ENCODE measurements at regions not wholly inside any gene's neighbourhood (a gene's known extent, or its start where the extent isn't known, plus 50 kb on each side); places are given as distances from the start of the nearest gene placed in this dataset.

DNA sequence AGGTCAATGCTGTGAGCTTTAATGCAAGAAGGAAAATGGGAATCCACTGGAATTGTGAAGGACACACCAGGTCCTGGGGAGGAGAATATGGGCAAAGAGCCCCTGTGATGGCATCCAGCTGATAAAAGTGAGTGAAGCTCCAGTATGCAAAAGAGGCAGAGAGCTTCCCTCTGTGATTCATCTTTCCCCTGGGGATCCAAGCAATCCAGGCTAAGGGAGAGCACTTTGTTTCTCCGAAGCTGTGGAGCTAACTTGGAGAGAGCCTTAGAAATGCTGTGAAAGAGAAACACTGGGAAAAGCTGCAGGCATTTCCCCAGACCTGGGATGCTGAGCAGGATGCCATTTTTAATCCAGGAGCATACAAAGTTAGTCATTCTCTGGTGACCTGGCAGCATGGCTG lies 489.5 kb downstream of the SH2D4B start:
- Histone ChIP-seq H3K9me3 (peaks cover 7% of the 10 kb centered on the region; the same call in 1 of the 2 replicates), H3K4me3 (no peak overlapping the region), H3K4me1 (no peaks in the 10 kb centered on the region), H3K36me3 (no peaks in the 10 kb centered on the region), H3K9ac (no peak overlapping the region), H3K27ac (no peak overlapping the region), H4K20me1 (no peaks in the 10 kb centered on the region), H3K4me2 (no peak overlapping the region), H3K27me3 (no peaks in the 10 kb centered on the region)
- no peak for TF ChIP-seq Cebpa-rat (IDR thresholded peaks at IDR 0.05)

DNA sequence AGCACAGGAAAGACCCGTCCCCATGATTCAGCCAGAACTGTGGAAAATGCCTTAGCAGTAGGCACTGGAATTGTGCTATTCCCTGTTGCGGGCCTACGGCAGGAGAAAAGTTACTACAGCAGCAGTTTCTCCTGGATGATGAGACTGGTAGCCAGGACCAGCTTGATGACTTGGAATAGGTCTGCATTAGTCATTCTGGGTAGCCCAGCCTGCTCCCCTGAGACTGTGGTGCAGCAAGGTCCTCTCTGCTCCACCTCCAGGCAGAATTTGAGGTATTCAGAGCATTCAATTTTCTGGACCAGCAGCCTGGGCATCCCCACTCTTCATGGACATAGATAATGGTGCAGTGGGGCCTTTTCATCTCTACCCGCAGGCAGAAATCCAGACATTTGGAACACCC lies 490.0 kb downstream of the SH2D4B start:
- H3K4me1 ChIP-seq = no peaks in the 10 kb centered on the region
- no peak overlapping the region for H3K27ac ChIP-seq
- no peak overlapping the region for H3K4me3 ChIP-seq
- H3K9ac ChIP-seq = no peak overlapping the region
- peaks cover 7% of the 10 kb centered on the region; the same call in 1 of the 2 replicates for H3K9me3 ChIP-seq
- no peak for TF ChIP-seq Cebpa-rat (IDR thresholded peaks at IDR 0.05)
- H3K27me3 ChIP-seq = no peaks in the 10 kb centered on the region
- H3K36me3 ChIP-seq = no peaks in the 10 kb centered on the region
- H4K20me1 ChIP-seq = no peaks in the 10 kb centered on the region
- no peak overlapping the region for H3K4me2 ChIP-seq

DNA sequence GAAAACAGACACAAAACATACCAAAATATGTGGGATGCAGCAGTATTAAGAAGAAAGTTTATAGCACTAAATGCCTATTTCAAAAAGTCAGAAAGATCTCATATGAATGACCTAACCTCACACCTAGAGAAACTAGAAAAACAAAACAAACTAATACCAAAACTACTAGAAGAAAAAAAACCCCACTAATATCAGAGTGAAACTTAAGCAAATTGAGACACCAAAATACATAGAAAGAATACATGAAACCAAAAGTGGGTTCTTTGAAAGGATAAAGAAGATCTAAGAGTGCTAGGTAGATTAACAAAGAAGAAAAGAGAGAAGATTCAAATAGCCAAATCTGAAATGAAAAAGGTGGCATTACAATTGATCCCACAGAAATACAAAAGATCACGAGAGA lies 494.1 kb downstream of the SH2D4B start:
- no peak for TF ChIP-seq Cebpa-rat (IDR thresholded peaks at IDR 0.05)
- Histone ChIP-seq H3K9ac (no peak overlapping the region), H3K4me3 (no peak overlapping the region), H3K27ac (no peak overlapping the region), H3K9me3 (peaks cover 9% of the 10 kb centered on the region; the same call in 1 of the 2 replicates), H3K4me1 (0 out of 2 replicates have a peak, but pooled peaks cover 6% of the 10 kb centered on the region), H4K20me1 (no peaks in the 10 kb centered on the region), H3K36me3 (no peaks in the 10 kb centered on the region), H3K27me3 (no peaks in the 10 kb centered on the region), H3K4me2 (no peak overlapping the region)

DNA sequence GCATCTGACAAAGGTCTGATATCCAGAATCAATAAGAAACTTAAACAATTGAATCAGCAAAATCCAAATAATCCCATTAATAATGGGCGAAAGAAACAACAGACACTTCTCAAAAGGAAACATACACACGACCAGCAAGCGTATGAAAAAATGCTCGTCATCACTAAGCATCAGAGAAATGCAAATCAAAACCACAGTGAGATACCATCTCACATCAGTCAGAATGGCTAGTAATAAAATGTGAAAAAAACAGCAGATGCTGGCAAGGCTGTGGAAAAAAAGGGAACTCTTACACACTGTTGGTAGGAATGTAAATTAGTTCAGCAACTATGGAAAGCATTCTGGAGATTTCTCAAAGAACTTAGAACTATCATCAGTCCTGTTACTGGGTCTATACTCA lies 496.7 kb downstream of the SH2D4B start:
- H3K27ac ChIP-seq = no peak overlapping the region
- no peak overlapping the region for H3K4me3 ChIP-seq
- H3K36me3 ChIP-seq = no peaks in the 10 kb centered on the region
- H3K4me2 ChIP-seq = no peak overlapping the region
- 0 out of 2 replicates have a peak, but pooled peaks cover 6% of the 10 kb centered on the region for H3K4me1 ChIP-seq
- peaks cover 5% of the 10 kb centered on the region; the same call in 1 of the 2 replicates for H3K9me3 ChIP-seq
- H3K9ac ChIP-seq = no peak overlapping the region
- no peaks in the 10 kb centered on the region for H3K27me3 ChIP-seq
- TF ChIP-seq Cebpa-rat (IDR thresholded peaks at IDR 0.05) = no peak
- no peaks in the 10 kb centered on the region for H4K20me1 ChIP-seq

DNA sequence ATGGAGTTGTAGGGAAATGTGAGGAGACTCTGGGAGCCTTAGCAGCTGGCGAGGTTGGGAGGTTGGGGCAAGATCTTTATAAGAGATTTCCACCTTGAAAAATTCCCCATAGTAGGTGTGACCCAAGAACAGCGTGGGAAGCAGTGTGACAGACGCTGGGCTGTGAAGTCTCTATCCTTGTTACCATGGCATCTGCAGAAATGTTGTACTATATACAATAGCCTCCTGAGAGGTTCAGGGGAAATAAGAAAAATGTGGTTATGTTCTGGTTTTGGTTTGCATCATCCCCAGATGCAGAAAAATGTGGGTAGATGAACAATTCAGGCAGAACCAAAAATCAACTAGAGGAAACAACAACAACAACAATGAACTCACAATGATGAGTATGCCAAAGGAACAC lies 498.6 kb downstream of the SH2D4B start:
- Histone ChIP-seq H3K36me3 (no peaks in the 10 kb centered on the region), H3K4me3 (no peak overlapping the region), H3K27ac (no peak overlapping the region), H4K20me1 (no peaks in the 10 kb centered on the region), H3K27me3 (no peaks in the 10 kb centered on the region), H3K9ac (no peak overlapping the region), H3K4me2 (no peak overlapping the region), H3K4me1 (0 out of 2 replicates have a peak, but pooled peaks cover 6% of the 10 kb centered on the region), H3K9me3 (peaks cover 5% of the 10 kb centered on the region; the same call in 1 of the 2 replicates)
- TF ChIP-seq Cebpa-rat (IDR thresholded peaks at IDR 0.05) = no peak

DNA sequence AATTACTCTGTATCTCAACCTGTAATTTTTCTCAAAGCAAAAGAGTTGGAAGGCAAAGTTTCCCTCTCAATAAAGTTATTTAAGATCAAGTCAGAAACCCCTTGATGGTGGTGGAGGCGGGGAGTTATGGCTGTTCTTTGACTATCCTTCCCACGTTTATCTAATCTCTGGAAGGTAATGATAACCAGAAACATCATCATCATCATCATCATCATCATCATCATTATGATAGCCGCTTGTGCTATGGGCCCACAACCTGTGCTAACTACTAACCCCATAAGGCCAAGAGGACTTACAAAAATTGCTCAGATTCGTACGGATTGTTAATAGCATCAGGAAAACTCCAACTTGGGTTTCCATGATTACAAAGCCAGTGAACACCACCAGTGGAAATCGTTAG lies 502.3 kb downstream of the SH2D4B start:
- Histone ChIP-seq H3K4me2 (no peak overlapping the region), H3K9ac (no peak overlapping the region), H3K27ac (no peak overlapping the region), H3K9me3 (peaks cover 5% of the 10 kb centered on the region; the same call in 1 of the 2 replicates), H3K36me3 (no peaks in the 10 kb centered on the region), H3K27me3 (no peaks in the 10 kb centered on the region), H4K20me1 (no peaks in the 10 kb centered on the region), H3K4me3 (no peak overlapping the region), H3K4me1 (peaks cover 16% of the 10 kb centered on the region)
- TF ChIP-seq Cebpa-rat (IDR thresholded peaks at IDR 0.05) = no peak

DNA sequence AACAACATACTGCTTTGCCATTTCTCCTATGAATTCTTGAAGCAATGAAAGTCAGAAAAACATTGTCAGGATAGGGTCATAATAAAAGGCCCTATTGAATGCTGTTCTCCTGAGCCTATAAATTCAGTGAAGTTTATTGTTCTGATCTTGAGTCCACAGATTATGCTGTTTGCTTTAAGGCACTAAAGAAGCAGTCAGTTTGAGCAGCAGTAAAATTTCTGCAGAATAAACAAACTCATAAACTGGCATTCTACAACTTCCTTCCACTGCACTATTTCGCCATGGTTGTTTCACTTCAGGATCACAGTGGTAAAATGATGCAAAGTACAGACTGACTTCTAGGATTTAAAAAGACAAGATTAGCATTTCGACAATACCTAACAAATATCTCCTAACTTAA lies 503.2 kb downstream of the SH2D4B start:
- Histone ChIP-seq H3K27ac (no peak overlapping the region), H3K4me2 (no peak overlapping the region)

DNA sequence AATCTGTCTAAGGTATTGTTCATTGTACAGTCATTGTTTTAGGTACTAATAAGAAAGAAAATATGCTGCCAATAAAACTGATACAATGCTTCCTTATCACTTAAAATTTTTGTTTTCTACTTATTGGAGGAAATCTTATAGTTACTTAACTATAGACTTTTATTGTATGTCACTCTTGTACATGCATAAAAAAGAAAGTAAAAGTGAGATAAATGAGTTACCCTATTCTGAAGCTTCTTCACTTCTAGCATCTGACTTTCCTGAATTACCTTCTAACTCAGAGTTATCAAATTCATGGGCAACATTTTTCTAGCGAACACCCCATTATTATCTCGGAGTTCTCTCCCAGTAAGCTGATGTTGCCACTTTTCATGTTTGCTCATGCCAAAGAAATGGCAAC lies 504.9 kb downstream of the SH2D4B start:
- Histone ChIP-seq H3K4me1 (peaks cover 10% of the 10 kb centered on the region), H3K36me3 (no peaks in the 10 kb centered on the region), H3K9me3 (no peaks in the 10 kb centered on the region), H3K4me2 (no peak overlapping the region), H3K9ac (no peak overlapping the region), H3K27ac (no peak overlapping the region), H3K27me3 (no peaks in the 10 kb centered on the region), H3K4me3 (no peak overlapping the region), H4K20me1 (no peaks in the 10 kb centered on the region)
- TF ChIP-seq Cebpa-rat (IDR thresholded peaks at IDR 0.05) = no peak

More for the DNA sequence above, 503.2 kb downstream of the SH2D4B start:
- Histone ChIP-seq H3K9me3 (peaks cover 5% of the 10 kb centered on the region; the same call in 1 of the 2 replicates), H3K9ac (no peak overlapping the region), H3K27me3 (no peaks in the 10 kb centered on the region), H3K36me3 (no peaks in the 10 kb centered on the region), H3K4me1 (peaks cover 14% of the 10 kb centered on the region), H4K20me1 (no peaks in the 10 kb centered on the region), H3K4me3 (no peak overlapping the region)
- no peak for TF ChIP-seq Cebpa-rat (IDR thresholded peaks at IDR 0.05)

DNA sequence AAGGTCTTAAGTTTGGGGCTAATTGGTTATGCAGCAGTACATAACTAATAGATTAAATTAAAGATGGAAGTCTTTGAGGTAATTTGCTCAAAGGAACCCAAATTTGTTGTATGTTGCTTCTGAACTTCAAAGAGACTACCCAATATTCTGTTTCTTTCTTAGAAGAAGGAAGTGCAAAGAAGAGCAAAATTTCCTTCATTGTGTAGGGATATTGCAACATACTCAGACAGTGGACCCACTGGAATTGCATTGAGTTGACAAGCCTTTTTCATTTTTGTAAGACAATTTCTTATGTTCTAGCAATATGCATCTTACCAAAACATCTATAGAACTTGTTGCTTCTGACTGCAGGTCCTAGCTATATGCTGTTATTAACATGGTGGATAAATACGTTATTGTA lies 527.8 kb downstream of the SH2D4B start:
- no peak overlapping the region for H3K9ac ChIP-seq
- H3K27ac ChIP-seq = no peak overlapping the region
- no peaks in the 10 kb centered on the region for H4K20me1 ChIP-seq
- H3K36me3 ChIP-seq = no peaks in the 10 kb centered on the region
- H3K4me1 ChIP-seq = peaks cover 4% of the 10 kb centered on the region; the same call in 1 of the 2 replicates
- TF ChIP-seq Cebpa-rat (IDR thresholded peaks at IDR 0.05) = no peak
- no peak overlapping the region for H3K4me3 ChIP-seq
- H3K27me3 ChIP-seq = no peaks in the 10 kb centered on the region
- H3K9me3 ChIP-seq = no peaks in the 10 kb centered on the region
- H3K4me2 ChIP-seq = no peak overlapping the region

DNA sequence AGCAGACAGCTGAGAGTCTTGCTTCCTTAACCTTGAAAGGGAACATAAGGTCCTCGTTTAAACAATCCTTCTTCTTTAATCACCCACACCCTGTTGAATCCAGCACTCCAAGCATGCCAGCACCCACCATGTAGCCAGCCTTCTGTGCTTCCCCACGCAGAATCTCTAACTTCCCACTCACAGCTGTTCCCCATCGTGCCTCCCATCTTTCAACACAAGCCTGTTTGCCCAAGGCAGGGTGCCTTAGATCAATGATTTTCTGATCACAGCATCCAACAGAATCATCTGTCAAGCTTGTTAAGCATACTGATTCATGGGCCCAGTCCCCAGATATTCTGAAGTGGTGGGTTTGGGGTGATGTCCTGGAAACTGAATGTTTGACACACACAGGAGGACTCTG lies 530.8 kb downstream of the SH2D4B start:
- no peaks in the 10 kb centered on the region for H3K36me3 ChIP-seq
- no peaks in the 10 kb centered on the region for H3K27me3 ChIP-seq

More for the DNA sequence above, 530.8 kb downstream of the SH2D4B start:
- Histone ChIP-seq H3K4me3 (no peak overlapping the region), H4K20me1 (no peaks in the 10 kb centered on the region), H3K4me1 (no peaks in the 10 kb centered on the region), H3K27ac (no peak overlapping the region), H3K9me3 (no peaks in the 10 kb centered on the region), H3K4me2 (no peak overlapping the region), H3K9ac (no peak overlapping the region)
- no peak for TF ChIP-seq Cebpa-rat (IDR thresholded peaks at IDR 0.05)
